Smooth muscle cell (in vitro differentiated cells): ENCODE measurements at regions not wholly inside any gene's neighbourhood (a gene's known extent, or its start where the extent isn't known, plus 50 kb on each side); places are given as distances from the start of the nearest gene placed in this dataset.

ENCODE experiments used
- DNase-seq: peaks from one replicate; lab custom pipeline; 2025; ENCODE audit not compliant: unreplicated experiment; lab: John Stamatoyannopoulos, UW
- H2AFZ ChIP-seq: fragments of 200-600 bp; sonication (generic); 2 replicates; pipeline ENCODE4 v1.6.0; 2016; ENCODE audit warnings: antibody characterized with exemption, low read depth, mild to moderate bottlenecking
- H3F3A ChIP-seq: fragments of 200-600 bp; sonication (generic); 2 replicates; pipeline ENCODE4 v1.6.0; 2017; ENCODE audit warnings: antibody characterized with exemption, low read depth
- H3K27ac ChIP-seq: fragments of 200-600 bp; sonication (generic); 2 replicates; pipeline ENCODE4 v1.5.1; 2016; ENCODE audit warnings: low read depth, mild to moderate bottlenecking
- H3K27me3 ChIP-seq: fragments of 200-600 bp; sonication (generic); 2 replicates; pipeline ENCODE4 v1.6.1; 2016; ENCODE audit warnings: low read depth, mild to moderate bottlenecking
- H3K36me3 ChIP-seq: fragments of 200-600 bp; sonication (generic); 2 replicates; pipeline ENCODE4 v1.5.1; 2016; ENCODE audit warnings: low read depth
- H3K4me1 ChIP-seq: fragments of 200-600 bp; sonication (generic); 2 replicates; pipeline ENCODE4 v1.5.1; 2016; ENCODE audit warnings: low read depth
- H3K4me2 ChIP-seq: fragments of 200-600 bp; sonication (generic); 2 replicates; pipeline ENCODE4 v1.6.0; 2016; ENCODE audit warnings: mild to moderate bottlenecking
- H3K4me3 ChIP-seq: fragments of 200-600 bp; sonication (generic); 2 replicates; pipeline ENCODE4 v1.5.1; 2016; ENCODE audit warnings: mild to moderate bottlenecking
- H3K79me2 ChIP-seq: fragments of 200-600 bp; sonication (generic); 2 replicates; pipeline ENCODE4 v1.6.0; 2016; ENCODE audit warnings: low read depth, mild to moderate bottlenecking
- H3K9ac ChIP-seq: fragments of 200-600 bp; sonication (generic); 2 replicates; pipeline ENCODE4 v1.6.0; 2016; ENCODE audit warnings: low read depth
- H3K9me3 ChIP-seq: fragments of 200-600 bp; sonication (generic); replicated peaks from 2 replicates; pipeline ENCODE4 v1.5.1; 2016; ENCODE audit warnings: low read depth
- H4K20me1 ChIP-seq: fragments of 200-600 bp; sonication (generic); 2 replicates; pipeline ENCODE4 v1.6.0; 2016; ENCODE audit warnings: low read depth
- WGBS: methylation state at CpG from one replicate; pipeline ENCODE4 v1.1.7; 2016; ENCODE audit warnings: low lambda C conversion rate; 5-methylcytosine and 5-hydroxymethylcytosine counted together
- TF ChIP-seq, protein P1 (sequence below): fragments of 200-600 bp; sonication (generic); IDR thresholded peaks from 2 replicates; pipeline ENCODE4 v1.5.1; 2017; ENCODE audit warnings: borderline replicate concordance, mild to moderate bottlenecking, antibody characterized with exemption; ENCODE audit not compliant: insufficient read depth, poor library complexity, severe bottlenecking

GRCh38 chr17:15894913-15895658 lies 49.8 kb upstream of the ADORA2B start:
- no peak overlapping the region for H3K9ac ChIP-seq
- DNase-seq, result no peak
- no peaks in the 10 kb centered on the region for H3K79me2 ChIP-seq
- no peak overlapping the region for H2AFZ ChIP-seq
- TF ChIP-seq, protein P1, sequence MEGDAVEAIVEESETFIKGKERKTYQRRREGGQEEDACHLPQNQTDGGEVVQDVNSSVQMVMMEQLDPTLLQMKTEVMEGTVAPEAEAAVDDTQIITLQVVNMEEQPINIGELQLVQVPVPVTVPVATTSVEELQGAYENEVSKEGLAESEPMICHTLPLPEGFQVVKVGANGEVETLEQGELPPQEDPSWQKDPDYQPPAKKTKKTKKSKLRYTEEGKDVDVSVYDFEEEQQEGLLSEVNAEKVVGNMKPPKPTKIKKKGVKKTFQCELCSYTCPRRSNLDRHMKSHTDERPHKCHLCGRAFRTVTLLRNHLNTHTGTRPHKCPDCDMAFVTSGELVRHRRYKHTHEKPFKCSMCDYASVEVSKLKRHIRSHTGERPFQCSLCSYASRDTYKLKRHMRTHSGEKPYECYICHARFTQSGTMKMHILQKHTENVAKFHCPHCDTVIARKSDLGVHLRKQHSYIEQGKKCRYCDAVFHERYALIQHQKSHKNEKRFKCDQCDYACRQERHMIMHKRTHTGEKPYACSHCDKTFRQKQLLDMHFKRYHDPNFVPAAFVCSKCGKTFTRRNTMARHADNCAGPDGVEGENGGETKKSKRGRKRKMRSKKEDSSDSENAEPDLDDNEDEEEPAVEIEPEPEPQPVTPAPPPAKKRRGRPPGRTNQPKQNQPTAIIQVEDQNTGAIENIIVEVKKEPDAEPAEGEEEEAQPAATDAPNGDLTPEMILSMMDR, result no peak
- no peaks in the 10 kb centered on the region for H3K36me3 ChIP-seq
- no peaks in the 10 kb centered on the region for H3K4me1 ChIP-seq
- H3K9me3 ChIP-seq, result no peaks in the 10 kb centered on the region
- H4K20me1 ChIP-seq, result no peaks in the 10 kb centered on the region
- no peaks in the 10 kb centered on the region for H3K27me3 ChIP-seq
- no peak overlapping the region for H3K4me2 ChIP-seq
- no peak overlapping the region for H3K4me3 ChIP-seq
- no peak overlapping the region for H3K27ac ChIP-seq
- no peaks in the 10 kb centered on the region for H3F3A ChIP-seq
- 98% methylated on average over 12 of the region's 12 CpGs for WGBS
